ENCODE measurements at regions not wholly inside any gene's neighbourhood (a gene's known extent, or its start where the extent isn't known, plus 50 kb on each side); places are given as distances from the start of the nearest gene placed in this dataset.

GRCh38 chr5:107104040-107104995 is 566.4 kb downstream of the EFNA5 start:
- H3K36me3 ChIP-seq = no peaks in the 10 kb centered on the region
- ATAC-seq (ENCODE audit: low FRiP score in 2 of 2) = no peak
- H3K27me3 ChIP-seq = no peaks in the 10 kb centered on the region
- no peak overlapping the region for H3K27ac ChIP-seq
- no peaks in the 10 kb centered on the region for H3K4me1 ChIP-seq
- no peak for DNase-seq
- TF ChIP-seq CTCF (IDR thresholded peaks at IDR 0.05) (peak in 1 of 6 experiments; percentile 7), POLR2A (IDR thresholded peaks at IDR 0.05) (no peak)
- 85 to 92% methylated on average over 7 to 8 of the region's 8 CpGs for WGBS, 2 donors
- H3K9me3 ChIP-seq = no peaks in the 10 kb centered on the region
- H3K4me3 ChIP-seq = no peak overlapping the region

- WGBS, 2 donors = 90 to 92% methylated on average over 3 of the region's 3 CpGs
- no peaks in the 10 kb centered on the region for H3K4me1 ChIP-seq
- no peaks in the 10 kb centered on the region for H3K9me3 ChIP-seq
- H3K27ac ChIP-seq = no peak overlapping the region
- no peak for ATAC-seq (ENCODE audit: low FRiP score in 2 of 2)
- H3K36me3 ChIP-seq = no peaks in the 10 kb centered on the region
- no peak overlapping the region for H3K4me3 ChIP-seq
- DNase-seq = no peak
- no peaks in the 10 kb centered on the region for H3K27me3 ChIP-seq
- TF ChIP-seq CTCF (IDR thresholded peaks at IDR 0.05) = no peak
- no peak for TF ChIP-seq EP300 (IDR thresholded peaks at IDR 0.05)
- no peak for TF ChIP-seq POLR2AphosphoS5 (IDR thresholded peaks at IDR 0.05)
- no peak for TF ChIP-seq POLR2A (IDR thresholded peaks at IDR 0.05)
These were observed 567.2 kb downstream of the EFNA5 start for GRCh38 chr5:107103522-107103921.

- Histone ChIP-seq H3K9me3 (no peaks in the 10 kb centered on the region), H3K4me3 (no peak overlapping the region), H3K4me1 (no peaks in the 10 kb centered on the region), H3K27me3 (no peaks in the 10 kb centered on the region), H3K36me3 (no peaks in the 10 kb centered on the region), H3K27ac (no peak overlapping the region)
- no peak for TF ChIP-seq POLR2A (IDR thresholded peaks at IDR 0.05)
- TF ChIP-seq CTCF (IDR thresholded peaks at IDR 0.05) = no peak
- TF ChIP-seq POLR2AphosphoS5 (IDR thresholded peaks at IDR 0.05) = no peak
- no peak for TF ChIP-seq EP300 (IDR thresholded peaks at IDR 0.05)
- 62 to 84% methylated on average over 3 of the region's 3 CpGs for WGBS, 2 donors
- DNase-seq (no peak), ATAC-seq (ENCODE audit: low FRiP score in 2 of 2) (no peak)
These were observed 570.6 kb downstream of the EFNA5 start for GRCh38 chr5:107100121-107100520.

GRCh38 chr5:107099506-107099905 is 571.2 kb downstream of the EFNA5 start:
- Histone ChIP-seq H3K4me3 (no peak overlapping the region), H3K36me3 (no peaks in the 10 kb centered on the region), H3K27ac (no peak overlapping the region), H3K4me1 (no peaks in the 10 kb centered on the region), H3K27me3 (no peaks in the 10 kb centered on the region), H3K9me3 (no peaks in the 10 kb centered on the region)
- ATAC-seq (ENCODE audit: low FRiP score in 2 of 2) = no peak
- DNase-seq = no peak
- WGBS, 2 donors = 86 to 87% methylated on average over 4 of the region's 4 CpGs
- TF ChIP-seq CTCF (IDR thresholded peaks at IDR 0.05) (no peak), POLR2AphosphoS5 (IDR thresholded peaks at IDR 0.05) (no peak), POLR2A (IDR thresholded peaks at IDR 0.05) (no peak), EP300 (IDR thresholded peaks at IDR 0.05) (no peak)

- no peak for ATAC-seq (ENCODE audit: low FRiP score in 2 of 2)
- Histone ChIP-seq H3K9me3 (no peaks in the 10 kb centered on the region), H3K4me1 (no peaks in the 10 kb centered on the region), H3K36me3 (no peaks in the 10 kb centered on the region), H3K27ac (no peak overlapping the region), H3K27me3 (no peaks in the 10 kb centered on the region), H3K4me3 (no peak overlapping the region)
- no peak for DNase-seq
- no peak for TF ChIP-seq EP300 (IDR thresholded peaks at IDR 0.05)
- TF ChIP-seq POLR2A (IDR thresholded peaks at IDR 0.05) = no peak
- no peak for TF ChIP-seq CTCF (IDR thresholded peaks at IDR 0.05)
- no peak for TF ChIP-seq POLR2AphosphoS5 (IDR thresholded peaks at IDR 0.05)
These were observed 578.0 kb downstream of the EFNA5 start for GRCh38 chr5:107092695-107093094.
